Endometrium (tissue), 2 donors: ENCODE measurements at regions not wholly inside any gene's neighbourhood (a gene's known extent, or its start where the extent isn't known, plus 50 kb on each side); places are given as distances from the start of the nearest gene placed in this dataset.
"Not testable (repeated sequence)": the region's sequence is repeated elsewhere in the genome, so short reads cannot be mapped to it uniquely, and the experiment has no call there.

Experiments
- FAIRE-seq: peaks from 2 replicates; lab custom pipeline; 2012; peaks lifted over from hg19 to GRCh38; lab: Jason Lieb, UNC
- donor health status: control.
- donor health status: control.

DNA sequence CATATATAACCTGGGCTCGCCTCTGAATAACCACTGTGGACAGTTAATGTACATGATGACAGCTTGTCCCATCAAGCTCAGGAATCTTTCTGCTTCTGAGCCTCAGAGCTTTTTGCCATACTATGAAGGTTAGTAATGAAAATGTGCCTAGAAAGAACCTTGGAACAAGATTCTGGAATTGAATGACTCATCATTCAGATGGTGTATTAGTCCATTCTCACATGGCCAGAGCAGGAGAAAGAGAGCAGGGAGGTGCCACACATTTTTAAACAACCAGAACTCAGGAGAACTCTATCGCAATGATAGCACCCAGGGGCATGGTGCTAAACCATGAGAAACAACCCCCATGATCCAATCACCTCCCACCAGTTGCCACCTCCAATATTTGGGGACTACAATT is 542.1 kb downstream of the PRR16 start:
- no peak for FAIRE-seq

DNA sequence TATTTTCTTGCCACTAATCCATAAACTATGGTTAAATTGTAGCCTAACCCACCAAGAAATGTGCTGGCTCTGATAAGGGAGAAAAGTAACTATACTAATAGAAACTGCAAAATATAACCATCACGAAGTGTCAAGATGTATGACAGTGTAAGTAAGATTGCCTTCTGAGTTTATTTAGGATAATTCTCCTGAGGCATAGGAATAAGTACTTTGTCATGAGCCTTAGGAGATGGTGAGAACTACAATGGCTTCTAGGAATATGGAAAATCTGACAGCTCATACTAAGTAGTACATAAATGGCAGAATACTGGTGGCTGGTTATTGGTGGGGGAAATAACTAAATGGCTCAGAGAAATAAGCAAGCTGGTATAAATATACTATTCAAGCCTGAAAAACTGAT is 543.9 kb downstream of the PRR16 start:
- no peak for FAIRE-seq

DNA sequence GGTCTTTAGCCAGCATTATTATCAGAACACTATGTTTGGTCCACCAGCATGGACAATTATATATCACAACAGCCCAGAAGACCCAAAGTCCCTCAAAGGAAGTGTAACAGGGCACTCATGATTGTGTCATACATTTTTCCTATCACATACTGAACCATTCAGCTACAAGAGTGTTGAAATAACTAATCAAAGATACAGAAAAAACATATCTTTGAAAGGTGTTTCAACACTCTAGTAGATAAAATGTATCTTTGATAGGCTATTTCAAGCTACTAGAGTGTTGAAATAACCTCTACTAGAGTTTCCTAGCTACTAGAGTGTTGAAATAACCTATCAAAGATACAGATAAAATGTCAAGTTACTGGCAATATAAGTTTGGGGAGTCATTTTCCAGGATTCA is 545.0 kb downstream of the PRR16 start:
- no peak for FAIRE-seq

DNA sequence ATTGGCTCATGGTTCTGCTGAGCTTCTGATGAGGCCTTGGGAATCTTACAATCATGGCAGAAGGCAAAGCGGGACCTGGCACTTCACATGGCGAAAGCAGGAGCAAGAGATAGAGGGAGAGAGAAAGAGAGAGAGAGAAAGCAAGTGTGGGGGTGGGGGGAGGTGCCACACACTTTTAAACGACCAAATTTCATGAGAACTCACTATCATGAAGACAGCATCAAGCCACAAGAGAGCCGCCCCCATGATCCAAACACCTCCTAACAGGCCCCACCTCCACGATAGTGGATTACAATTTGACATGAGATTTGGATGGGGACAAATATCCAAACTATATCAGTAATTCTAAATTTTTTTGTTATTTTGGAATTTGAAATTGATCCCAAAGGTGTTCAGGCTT is 553.9 kb downstream of the PRR16 start:
- FAIRE-seq, result no peak

DNA sequence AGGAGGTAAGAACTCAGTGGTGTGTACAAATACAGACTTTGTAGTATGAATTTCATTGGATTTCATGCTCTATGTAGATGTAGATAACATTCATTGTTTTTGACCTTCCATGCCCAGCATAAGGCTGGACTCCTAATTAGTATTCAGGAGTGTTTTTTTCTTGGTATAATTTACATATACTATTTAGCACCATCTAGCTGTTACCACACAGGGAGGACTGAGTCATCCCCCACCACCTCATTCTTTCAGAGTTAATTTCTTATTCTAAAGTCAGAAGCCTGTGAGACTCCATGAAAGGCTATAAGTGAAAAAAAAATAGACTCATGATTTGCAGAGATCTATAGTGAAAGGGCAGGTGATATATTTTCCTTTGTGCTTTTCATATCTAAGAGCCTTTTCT is 555.0 kb downstream of the PRR16 start:
- no peak for FAIRE-seq

DNA sequence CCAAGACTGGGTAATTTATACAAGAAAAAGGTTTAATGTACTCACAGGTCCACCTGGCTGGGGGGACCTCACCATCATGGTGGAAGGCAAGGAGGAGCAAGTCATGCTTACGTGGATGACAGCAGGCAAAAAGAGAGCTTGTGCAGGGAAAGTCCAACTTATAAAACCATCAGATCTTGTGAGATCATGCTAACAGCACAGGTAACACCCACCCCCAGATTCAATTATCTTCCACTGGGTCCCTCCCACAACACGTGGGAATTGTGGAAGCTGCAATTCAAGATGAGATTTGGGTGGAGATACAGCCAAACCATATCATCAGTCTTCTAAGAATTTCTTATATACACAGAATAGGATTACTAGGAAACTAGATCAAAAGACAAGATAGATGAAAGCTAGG is 555.6 kb downstream of the PRR16 start:
- FAIRE-seq, result no peak

DNA sequence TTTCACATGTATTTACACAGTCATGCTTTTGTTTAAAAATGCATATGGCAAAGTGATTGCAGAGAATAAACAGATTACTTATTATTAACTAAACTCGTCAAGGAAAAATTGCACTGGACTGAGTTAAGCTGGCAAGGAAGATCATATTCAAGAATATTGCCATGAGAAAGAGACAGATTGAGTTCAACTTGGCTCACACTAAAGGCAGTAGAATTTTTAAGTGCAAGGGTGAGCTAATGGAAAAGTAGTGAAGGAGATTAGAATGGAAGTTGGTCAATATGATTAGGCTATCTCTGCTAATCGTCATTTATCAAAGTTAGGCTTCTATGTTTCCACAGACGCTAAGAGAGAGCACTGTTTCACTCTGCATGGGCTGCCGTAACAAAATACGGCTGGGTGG is 557.6 kb downstream of the PRR16 start:
- FAIRE-seq, result no peak

DNA sequence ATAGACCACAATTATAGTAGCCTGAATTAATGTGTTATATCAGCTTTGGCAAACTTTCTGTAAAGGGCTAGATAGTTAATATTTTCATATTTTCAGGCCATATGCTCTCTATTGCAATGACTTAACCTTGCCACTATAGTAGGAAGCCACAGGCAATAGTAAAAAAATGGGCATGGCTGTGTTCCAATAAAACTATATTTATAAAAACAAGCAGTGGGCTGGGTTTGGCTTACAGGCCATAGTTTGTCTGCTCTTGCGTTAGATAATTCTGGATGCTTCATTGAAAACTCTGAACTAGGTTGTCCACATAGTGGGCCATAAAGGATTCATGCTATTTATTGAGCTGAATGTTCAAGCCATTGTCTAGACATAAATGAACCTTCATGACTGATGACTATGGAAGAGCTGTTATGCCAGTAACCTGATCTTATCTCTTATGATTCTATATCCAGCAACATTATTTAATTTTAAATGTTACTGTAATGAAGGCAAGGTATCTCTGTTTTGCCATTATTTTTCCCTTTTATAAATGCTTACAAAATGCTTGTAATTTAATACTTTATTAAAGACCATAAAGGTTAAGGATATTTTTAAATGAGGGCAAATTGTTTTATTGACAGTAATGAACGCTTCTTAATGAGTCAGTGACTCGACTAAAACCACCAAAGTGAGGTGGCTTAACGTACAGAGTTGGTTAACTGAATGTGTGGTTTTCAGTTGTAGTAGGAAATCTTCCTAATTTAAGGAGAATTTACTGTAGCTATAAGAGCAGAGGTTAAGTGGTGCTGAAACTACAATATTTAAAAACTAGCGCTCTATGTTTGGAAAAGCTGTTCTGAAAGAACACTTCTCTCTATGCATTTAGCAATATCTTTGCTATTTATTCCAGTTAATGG is 560.6 kb downstream of the PRR16 start:
- FAIRE-seq, result no peak

DNA sequence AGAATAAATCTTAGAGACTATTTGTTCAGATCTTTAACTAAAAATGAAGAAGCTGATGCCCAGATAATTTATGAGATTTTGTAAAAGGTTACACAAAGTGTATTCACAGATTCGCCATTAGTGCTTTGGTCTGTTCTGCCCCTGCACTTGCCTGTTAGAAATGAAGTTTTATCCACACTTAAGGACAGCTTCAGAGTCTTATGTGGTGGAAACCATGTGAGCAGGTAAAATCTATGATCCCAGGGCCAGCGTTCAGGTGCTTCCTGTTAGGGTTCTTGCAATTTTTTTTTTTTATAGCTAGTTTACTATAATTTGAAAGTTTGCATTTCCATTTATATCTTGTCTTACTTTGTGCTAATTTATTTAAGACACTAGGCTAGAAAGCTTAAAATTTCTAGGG is 561.6 kb downstream of the PRR16 start:
- no peak for FAIRE-seq

DNA sequence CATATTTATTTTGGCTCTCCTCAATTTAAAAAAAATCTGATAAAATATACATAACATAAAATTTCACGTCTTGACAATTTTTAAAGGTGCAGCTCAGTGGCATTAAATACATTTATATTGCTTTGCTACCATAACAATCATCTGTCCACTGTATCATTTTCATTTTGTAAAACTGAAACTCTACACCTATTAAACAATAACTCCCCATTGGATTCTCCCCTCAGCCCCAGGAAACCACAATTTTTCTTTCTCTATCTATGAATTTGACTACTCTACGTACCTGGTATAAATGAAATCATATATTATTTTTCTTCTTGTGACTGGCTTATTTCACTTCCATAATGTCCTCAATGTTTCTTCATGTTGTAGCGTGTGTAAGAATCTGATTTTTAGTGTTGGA is 563.5 kb downstream of the PRR16 start:
- FAIRE-seq, result no peak

DNA sequence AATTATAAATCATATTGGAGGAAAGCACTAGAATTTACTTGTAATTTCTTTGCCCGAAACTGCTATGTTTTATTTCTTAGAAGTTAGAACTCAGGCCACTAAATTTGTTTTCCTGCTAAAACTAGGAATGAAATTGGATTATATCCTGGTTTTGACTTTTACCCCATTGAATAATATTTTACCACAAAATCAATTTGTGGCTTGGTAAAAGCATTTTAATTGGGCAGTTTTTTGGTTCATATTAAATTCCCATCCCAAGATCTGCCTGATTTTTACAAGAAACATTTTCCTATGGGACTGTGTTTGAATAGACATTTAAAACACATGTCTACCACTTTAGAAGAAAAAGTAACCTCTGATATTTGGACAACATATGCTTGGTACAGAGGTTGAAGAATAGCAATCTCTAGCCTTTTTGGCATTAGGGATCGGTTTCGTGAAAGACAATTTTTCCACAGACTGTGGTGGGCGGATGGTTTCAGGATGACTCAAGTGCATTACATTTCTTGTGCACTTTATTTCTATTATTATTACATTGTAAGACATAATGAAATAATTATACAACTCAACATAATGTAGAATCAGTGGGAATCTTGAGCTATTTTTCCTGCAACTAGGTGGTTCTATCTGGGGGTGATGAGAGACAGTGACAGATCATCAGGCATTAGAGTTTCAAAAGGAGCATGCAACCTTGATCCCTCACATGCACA is 565.6 kb downstream of the PRR16 start:
- FAIRE-seq, result no peak

DNA sequence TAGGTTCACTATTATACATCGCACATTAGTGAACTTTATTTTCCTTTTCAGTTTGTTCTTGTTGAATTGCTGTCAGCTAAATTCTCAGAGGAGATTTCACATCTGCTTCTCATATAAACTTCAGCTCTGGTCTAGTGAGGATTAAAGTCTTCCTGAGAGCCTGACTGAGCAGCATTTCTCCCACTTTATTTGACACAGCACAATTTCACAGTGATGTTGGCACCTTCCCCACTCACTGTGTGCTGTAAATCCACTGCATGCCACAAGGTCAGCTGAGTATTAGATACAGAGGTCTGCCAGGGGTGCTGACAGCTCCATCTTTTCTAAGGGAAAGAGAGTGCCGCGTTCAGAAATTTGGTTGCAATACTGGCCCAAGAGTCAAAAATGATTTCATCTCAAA is 567.4 kb downstream of the PRR16 start:
- no peak for FAIRE-seq

DNA sequence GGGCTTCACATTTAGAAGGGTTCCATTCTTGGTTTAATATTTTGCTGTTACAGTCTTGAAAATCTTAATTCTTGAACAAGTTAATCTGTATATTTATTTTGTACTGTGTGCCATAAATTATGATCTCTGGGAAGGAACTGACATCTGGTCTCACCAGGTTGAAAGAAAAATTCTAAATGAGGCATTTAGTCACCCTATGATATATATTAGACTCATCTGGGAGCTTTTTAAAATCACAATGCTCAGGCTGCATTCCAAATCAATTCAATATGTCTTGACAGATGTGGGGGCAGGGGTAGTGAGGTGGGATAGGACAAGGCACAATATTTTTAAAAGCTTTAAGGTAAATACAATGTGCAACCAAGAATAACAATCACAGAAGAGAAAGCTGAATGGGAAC is 569.2 kb downstream of the PRR16 start:
- no peak for FAIRE-seq

DNA sequence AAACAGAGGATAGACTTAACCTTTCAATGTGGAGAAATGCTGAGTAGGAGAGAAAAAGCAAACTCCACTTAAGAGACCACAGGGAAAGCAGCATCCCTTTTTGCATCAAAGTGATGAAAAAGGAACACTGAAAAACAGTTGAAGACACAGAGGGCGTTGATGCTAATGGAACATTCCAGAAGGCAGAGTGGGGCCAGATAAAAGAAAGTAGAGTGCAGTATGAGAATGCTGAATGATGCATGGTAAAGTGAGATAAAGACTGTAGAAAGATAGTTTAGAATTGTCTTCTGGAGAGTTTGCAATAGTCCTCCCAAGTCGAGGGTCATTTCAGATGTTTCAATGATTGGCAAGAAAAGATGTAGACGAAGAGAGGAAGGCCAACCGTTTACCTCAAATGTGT is 574.3 kb downstream of the PRR16 start:
- FAIRE-seq, result no peak

DNA sequence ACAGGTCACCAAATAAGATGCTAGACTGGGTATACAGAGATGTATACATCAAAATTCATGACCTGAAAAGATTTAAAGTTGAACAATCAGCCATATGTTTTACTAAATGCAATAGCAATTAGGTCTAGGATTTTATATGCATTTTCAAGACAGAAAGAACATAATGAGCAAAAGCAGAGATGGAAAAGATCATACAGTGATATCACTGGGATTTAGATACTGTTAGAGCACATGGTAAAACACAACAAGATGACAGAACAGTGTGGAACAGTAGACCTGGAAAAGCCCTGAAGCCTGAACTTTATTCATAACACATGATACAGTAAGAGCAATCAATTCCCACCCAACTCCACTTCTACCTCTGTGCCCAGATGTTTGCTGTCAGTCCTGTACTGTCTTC is 585.9 kb downstream of the PRR16 start:
- FAIRE-seq, result no peak

DNA sequence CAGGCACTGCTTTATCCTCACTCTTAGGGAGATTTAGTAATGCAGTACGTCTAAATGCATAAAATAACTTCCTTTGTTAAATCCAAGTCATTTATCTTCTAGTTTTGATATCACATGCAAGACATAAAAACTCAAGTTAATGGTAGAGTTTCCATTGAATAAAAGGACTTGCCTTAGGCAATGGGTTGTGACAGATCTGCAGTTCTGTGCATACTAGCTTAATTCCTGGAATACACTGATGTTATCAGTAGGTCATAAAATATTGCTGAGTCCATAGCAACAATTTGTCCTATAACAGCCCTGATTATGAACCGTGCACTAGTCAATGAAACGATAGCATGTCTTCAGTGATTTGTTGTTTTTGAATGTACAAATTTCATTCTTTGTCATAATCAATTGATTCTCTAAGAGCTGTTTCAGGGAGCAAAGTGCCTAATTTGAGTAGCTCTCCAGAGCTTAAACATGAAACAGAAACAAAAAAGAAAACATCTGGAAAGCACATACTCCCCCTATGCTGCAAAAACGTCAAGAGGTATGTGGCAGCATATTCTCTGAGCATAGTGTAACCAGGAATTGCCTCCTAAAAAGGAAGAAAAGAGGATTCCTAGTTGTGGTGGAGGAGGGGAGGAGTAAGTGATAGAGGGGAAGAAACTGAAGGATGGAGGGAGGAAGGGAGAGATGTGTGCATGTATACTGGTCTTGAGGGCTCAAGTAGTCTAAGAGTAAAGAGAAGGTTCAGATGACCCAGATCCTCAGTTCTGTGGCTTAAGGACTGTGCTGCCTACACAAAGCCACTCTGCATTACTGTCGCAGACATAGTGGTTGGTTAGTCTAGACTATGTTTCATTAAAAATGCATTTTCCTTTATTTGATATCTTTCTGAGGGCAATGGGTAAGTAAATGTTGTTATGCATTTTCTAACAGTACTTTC is 589.2 kb downstream of the PRR16 start:
- peak; percentile 31 for FAIRE-seq

DNA sequence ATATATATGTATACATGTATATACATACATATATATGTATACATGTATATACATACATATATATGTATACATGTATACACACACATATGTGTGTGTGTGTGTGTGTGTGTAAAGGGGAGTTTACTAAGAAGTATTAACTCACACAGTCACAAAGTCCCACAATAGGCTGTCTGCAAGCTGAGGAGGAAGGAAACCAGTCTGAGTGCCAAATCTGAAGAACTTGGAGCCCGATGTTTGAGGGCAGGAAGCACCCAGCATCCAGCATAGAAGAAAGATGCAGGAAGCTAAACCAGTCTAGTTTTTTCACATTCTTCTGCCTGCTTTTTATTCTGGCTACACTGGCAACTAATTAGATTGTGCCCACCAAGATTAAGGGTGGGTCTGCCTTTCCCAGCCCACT is 591.5 kb downstream of the PRR16 start:
- no peak for FAIRE-seq

DNA sequence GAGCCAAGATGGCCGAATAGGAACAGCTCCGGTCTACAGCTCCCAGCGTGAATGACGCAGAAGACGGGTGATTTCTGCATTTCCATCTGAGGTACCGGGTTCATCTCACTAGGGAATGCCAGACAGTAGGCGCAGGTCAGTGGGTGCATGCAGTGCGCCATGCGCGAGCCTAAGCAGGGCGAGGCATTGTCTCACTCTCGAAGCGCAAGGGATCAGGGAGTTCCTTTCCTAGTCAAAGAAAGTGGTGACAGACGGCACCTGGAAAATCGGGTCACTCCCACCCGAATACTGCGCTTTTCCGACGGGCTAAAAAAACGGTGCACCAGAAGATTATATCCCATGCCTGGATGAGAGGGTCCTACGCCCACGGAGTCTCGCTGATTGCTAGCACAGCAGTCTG is 600.1 kb downstream of the PRR16 start:
- not testable (repeated sequence) for FAIRE-seq

DNA sequence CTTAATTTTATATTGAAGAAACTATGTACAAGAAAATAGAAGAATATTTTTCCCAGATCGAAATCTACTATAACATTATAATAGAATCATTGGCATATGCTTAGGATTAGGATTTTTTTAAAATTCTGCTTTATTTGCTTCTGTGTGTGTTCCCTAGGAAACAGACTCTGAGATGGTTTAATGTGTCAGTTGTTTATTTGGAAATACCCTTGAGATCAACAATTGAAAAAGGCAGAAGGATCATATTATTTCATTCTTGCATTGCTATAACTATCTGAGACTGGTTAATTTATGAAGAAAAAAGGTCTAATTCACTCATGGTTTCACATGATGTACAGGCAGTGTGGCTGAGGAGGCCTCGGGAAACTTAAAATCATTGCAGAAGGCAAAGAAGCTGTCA is 622.6 kb downstream of the PRR16 start:
- no peak for FAIRE-seq

DNA sequence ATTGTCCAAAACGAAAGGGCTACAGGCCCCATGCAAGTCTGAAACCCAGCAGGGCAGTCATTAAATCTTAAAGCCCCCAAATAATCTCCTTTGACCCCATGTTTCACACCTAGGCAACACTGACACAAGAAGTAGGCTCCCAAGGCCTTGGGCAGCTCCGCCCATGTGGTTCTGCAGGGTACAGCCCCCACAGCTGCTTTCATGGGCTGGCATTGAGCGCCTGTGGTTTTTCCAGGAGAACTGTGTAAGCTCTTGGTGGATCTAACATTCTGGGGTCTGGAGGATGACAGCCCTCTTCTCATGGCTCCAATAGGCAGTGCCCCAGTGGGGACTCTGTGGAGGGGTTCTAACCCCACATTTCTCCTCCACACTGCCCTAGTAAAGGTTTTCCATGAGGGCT is 623.5 kb downstream of the PRR16 start:
- FAIRE-seq, result no peak

DNA sequence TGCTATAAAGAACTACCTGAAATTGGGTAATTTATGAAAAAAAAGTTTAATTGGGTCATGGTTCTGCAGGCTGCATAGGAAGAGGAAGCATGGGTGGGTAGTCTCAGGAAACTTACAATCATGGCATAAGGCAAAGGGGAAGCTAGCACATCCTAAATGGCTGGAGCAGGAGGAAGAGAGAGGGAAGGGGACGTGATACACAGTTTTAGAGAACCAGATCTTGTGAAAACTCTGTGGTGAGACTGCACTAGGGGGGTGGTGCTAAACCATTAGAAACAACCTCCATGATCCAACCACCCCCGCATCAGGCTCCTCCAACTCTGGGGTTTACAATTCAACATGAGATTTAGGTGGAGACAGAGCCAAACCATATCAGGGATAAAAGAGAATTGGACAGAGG is 624.2 kb downstream of the PRR16 start:
- no peak for FAIRE-seq

DNA sequence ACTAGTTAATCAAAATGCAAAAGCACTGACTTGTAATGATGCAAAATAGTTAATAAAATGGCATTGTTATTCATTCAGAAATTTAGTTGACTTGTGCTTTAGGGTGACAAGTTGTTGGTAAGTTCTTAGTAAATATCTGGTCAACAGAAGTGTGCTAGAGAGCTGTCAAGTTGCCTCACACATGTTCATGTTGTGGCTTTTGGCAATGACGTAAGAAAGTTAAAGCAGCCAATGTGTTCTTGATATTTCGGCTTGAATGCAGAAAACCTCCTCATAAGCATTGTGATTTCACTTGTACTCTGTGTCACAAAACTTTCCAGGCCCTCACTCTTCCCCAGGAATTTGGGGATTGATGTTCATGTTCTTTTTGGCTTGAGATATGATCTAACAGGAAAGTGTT is 626.7 kb downstream of the PRR16 start:
- no peak for FAIRE-seq

DNA sequence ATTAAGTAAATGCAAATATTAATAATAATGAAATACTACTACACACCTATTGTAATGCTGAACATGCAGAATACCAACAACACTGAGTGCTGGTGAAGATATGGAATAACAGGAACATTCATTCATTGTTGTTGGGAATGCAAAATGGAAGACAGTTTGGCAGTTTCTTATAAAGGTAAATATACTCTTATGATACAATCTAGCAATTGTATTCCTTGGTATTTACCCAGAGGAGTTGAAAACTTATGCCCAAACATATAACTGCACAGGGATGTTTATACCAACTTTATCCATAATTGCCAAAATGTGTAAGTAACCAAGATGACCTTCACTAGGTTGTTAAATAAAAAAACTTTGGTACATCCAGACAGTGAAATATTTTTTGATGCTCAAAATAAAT is 636.8 kb downstream of the PRR16 start:
- FAIRE-seq, result no peak
